OCI-LY3 (cell line): ENCODE measurements at regions not wholly inside any gene's neighbourhood (a gene's known extent, or its start where the extent isn't known, plus 50 kb on each side); places are given as distances from the start of the nearest gene placed in this dataset.

Experiments used
- H2AFZ ChIP-seq: fragments of 200-600, 300-600 bp; shearing (Covaris generic); 2 replicates; pipeline ENCODE4 v1.6.0; 2014; ENCODE audit warnings: antibody characterized with exemption, low read depth, low read length
- H3K27ac ChIP-seq: fragments of 200-600, 300-600 bp; sonication (generic); 2 replicates; pipeline ENCODE4 v1.5.1; 2014; ENCODE audit warnings: mild to moderate bottlenecking, low read length, moderate library complexity, mixed read lengths
- H3K27me3 ChIP-seq: fragments of 200-600, 300-600 bp; sonication (generic); 2 replicates; pipeline ENCODE4 v1.6.1; 2014; ENCODE audit warnings: low read depth, low read length, mixed read lengths
- H3K36me3 ChIP-seq: fragments of 200-600, 300-600 bp; sonication (generic); replicated peaks from 2 replicates; pipeline ENCODE3; 2014; ENCODE audit warnings: low read depth, low read length, mixed read lengths
- H3K4me1 ChIP-seq: fragments of 300-600, 200-600 bp; sonication (generic); 2 replicates; pipeline ENCODE4 v1.6.1; 2014; ENCODE audit warnings: low read length, mixed read lengths
- H3K4me2 ChIP-seq: fragments of 200-600, 300-600 bp; sonication (generic); 2 replicates; pipeline ENCODE4 v1.6.1; 2014; ENCODE audit warnings: low read length, mixed read lengths
- H3K4me3 ChIP-seq: fragments of 300-600, 200-600 bp; sonication (generic); 2 replicates; pipeline ENCODE4 v1.5.1; 2014; ENCODE audit warnings: antibody characterized with exemption, mild to moderate bottlenecking, low read length, moderate library complexity
- H3K79me2 ChIP-seq: fragments of 300-600, 200-600 bp; shearing (Covaris generic); 2 replicates; pipeline ENCODE4 v1.6.1; 2014; ENCODE audit warnings: mild to moderate bottlenecking, low read length, mixed read lengths
- H3K9ac ChIP-seq: fragments of 300-600, 200-600 bp; shearing (Covaris generic); 2 replicates; pipeline ENCODE4 v1.6.0; 2014; ENCODE audit warnings: mild to moderate bottlenecking, low read length, moderate library complexity
- H3K9me3 ChIP-seq: fragments of 200-600, 300-600 bp; shearing (Covaris generic); 2 replicates; pipeline ENCODE4 v1.6.1; 2014; ENCODE audit warnings: low read length, mixed read lengths; ENCODE audit not compliant: insufficient read depth
- H4K20me1 ChIP-seq: fragments of 200-600, 300-600 bp; sonication (generic); 2 replicates; pipeline ENCODE4 v1.6.1; 2016; ENCODE audit warnings: low read length, mixed read lengths; ENCODE audit not compliant: insufficient read depth
- CTCF ChIP-seq: fragments of 200-600, 300-600 bp; sonication (generic); IDR thresholded peaks from 2 replicates; pipeline ENCODE4 v1.5.1; 2014; ENCODE audit warnings: antibody characterized with exemption, low read length, low read depth
- EZH2phosphoT487 ChIP-seq: fragments of 200-600 bp; shearing (Covaris generic); IDR thresholded peaks from 2 replicates; pipeline ENCODE4 v1.6.1; 2018; ENCODE audit warnings: antibody characterized with exemption, mixed run types, low read depth

- Histone ChIP-seq H3K27me3 (no peaks in the 10 kb centered on the region), H3K79me2 (no peaks in the 10 kb centered on the region), H3K4me2 (no peak overlapping the region), H4K20me1 (no peaks in the 10 kb centered on the region), H3K9ac (no peak overlapping the region), H3K36me3 (no peaks in the 10 kb centered on the region), H3K27ac (no peak overlapping the region), H3K4me3 (no peak overlapping the region), H3K4me1 (peaks cover 6% of the 10 kb centered on the region), H3K9me3 (no peaks in the 10 kb centered on the region), H2AFZ (peak overlapping the region; percentile 15; the same call in 1 of the 2 replicates)
- TF ChIP-seq CTCF = no peak
- TF ChIP-seq EZH2phosphoT487 = no peak
These were observed 183.2 kb upstream of the HMCN1 start for GRCh38 chr1:185551008-185551407.

- Histone ChIP-seq H2AFZ (no peak overlapping the region), H3K36me3 (no peaks in the 10 kb centered on the region), H3K9ac (no peak overlapping the region), H3K27me3 (no peaks in the 10 kb centered on the region), H4K20me1 (no peaks in the 10 kb centered on the region), H3K4me2 (no peak overlapping the region), H3K4me3 (no peak overlapping the region), H3K4me1 (peaks cover 6% of the 10 kb centered on the region), H3K79me2 (no peaks in the 10 kb centered on the region), H3K27ac (no peak overlapping the region), H3K9me3 (no peaks in the 10 kb centered on the region)
- TF ChIP-seq CTCF = no peak
- no peak for TF ChIP-seq EZH2phosphoT487
These were observed 184.3 kb upstream of the HMCN1 start for GRCh38 chr1:185549906-185550305.

- Histone ChIP-seq H3K27ac (no peak overlapping the region), H4K20me1 (no peaks in the 10 kb centered on the region), H3K4me1 (peaks cover 5% of the 10 kb centered on the region), H3K4me2 (no peak overlapping the region), H3K79me2 (no peaks in the 10 kb centered on the region), H2AFZ (no peak overlapping the region), H3K9me3 (no peaks in the 10 kb centered on the region), H3K36me3 (no peaks in the 10 kb centered on the region), H3K4me3 (no peak overlapping the region), H3K9ac (no peak overlapping the region), H3K27me3 (no peaks in the 10 kb centered on the region)
- TF ChIP-seq EZH2phosphoT487 (no peak), CTCF (no peak)
These were observed 188.2 kb upstream of the HMCN1 start for GRCh38 chr1:185546029-185546428.

- no peaks in the 10 kb centered on the region for H3K79me2 ChIP-seq
- H3K4me1 ChIP-seq = peaks cover 3% of the 10 kb centered on the region
- H2AFZ ChIP-seq = no peak overlapping the region
- no peak overlapping the region for H3K4me2 ChIP-seq
- no peak overlapping the region for H3K27ac ChIP-seq
- peaks cover 4% of the 10 kb centered on the region for H3K36me3 ChIP-seq
- no peak for TF ChIP-seq EZH2phosphoT487
- H3K9ac ChIP-seq = no peak overlapping the region
- H3K27me3 ChIP-seq = no peaks in the 10 kb centered on the region
- H3K4me3 ChIP-seq = no peak overlapping the region
- 0 out of 2 replicates have a peak, but pooled peaks cover 3% of the 10 kb centered on the region for H3K9me3 ChIP-seq
- no peaks in the 10 kb centered on the region for H4K20me1 ChIP-seq
These were observed 192.3 kb upstream of the HMCN1 start for GRCh38 chr1:185541871-185542301.
